WERI-Rb-1 (cell line): ENCODE measurements at regions not wholly inside any gene's neighbourhood (a gene's known extent, or its start where the extent isn't known, plus 50 kb on each side); places are given as distances from the start of the nearest gene placed in this dataset.

Experiments used
- DNase-seq: peaks from one replicate; pipeline ENCODE4 v3.0.0-alpha.2; 2020
- H3K27ac ChIP-seq: fragments of 250-450 bp; sonication (Bioruptor Pico); 2 replicates; pipeline ENCODE4 v1.5.1; 2020; ENCODE audit warnings: mild to moderate bottlenecking, moderate library complexity
- H3K27me3 ChIP-seq: fragments of 250-450 bp; sonication (Bioruptor Pico); 2 replicates; pipeline ENCODE4 v1.5.1; 2021; ENCODE audit warnings: mild to moderate bottlenecking, low read depth, moderate library complexity; ENCODE audit not compliant: insufficient read depth, severe bottlenecking
- H3K36me3 ChIP-seq: fragments of 250-450 bp; sonication (Bioruptor Pico); 2 replicates; pipeline ENCODE4 v1.5.1; 2020; ENCODE audit warnings: mild to moderate bottlenecking, moderate library complexity
- H3K4me3 ChIP-seq: 2 replicates; pipeline ENCODE4 v1.5.1; 2011; ENCODE audit warnings: low read depth, mild to moderate bottlenecking, control low read depth, low read length
- H3K9me3 ChIP-seq: fragments of 250-450 bp; sonication (Bioruptor Pico); 2 replicates; pipeline ENCODE4 v1.5.1; 2021; ENCODE audit warnings: mild to moderate bottlenecking, moderate library complexity; ENCODE audit not compliant: severe bottlenecking
- TF ChIP-seq, protein P1 (sequence below): IDR thresholded peaks from 2 replicates; pipeline ENCODE4 v1.5.1; 2011; ENCODE audit warnings: low read depth, mild to moderate bottlenecking, control low read depth, inconsistent platforms, low read length

GRCh38 chr18:41553716-41554115 lies 401.3 kb upstream of the PIK3C3 start:
- Histone ChIP-seq H3K27me3 (no peaks in the 10 kb centered on the region), H3K9me3 (no peaks in the 10 kb centered on the region), H3K36me3 (no peaks in the 10 kb centered on the region), H3K27ac (no peak overlapping the region), H3K4me3 (no peak overlapping the region)
- DNase-seq, result no peak
- TF ChIP-seq, protein P1, sequence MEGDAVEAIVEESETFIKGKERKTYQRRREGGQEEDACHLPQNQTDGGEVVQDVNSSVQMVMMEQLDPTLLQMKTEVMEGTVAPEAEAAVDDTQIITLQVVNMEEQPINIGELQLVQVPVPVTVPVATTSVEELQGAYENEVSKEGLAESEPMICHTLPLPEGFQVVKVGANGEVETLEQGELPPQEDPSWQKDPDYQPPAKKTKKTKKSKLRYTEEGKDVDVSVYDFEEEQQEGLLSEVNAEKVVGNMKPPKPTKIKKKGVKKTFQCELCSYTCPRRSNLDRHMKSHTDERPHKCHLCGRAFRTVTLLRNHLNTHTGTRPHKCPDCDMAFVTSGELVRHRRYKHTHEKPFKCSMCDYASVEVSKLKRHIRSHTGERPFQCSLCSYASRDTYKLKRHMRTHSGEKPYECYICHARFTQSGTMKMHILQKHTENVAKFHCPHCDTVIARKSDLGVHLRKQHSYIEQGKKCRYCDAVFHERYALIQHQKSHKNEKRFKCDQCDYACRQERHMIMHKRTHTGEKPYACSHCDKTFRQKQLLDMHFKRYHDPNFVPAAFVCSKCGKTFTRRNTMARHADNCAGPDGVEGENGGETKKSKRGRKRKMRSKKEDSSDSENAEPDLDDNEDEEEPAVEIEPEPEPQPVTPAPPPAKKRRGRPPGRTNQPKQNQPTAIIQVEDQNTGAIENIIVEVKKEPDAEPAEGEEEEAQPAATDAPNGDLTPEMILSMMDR, result no peak

GRCh38 chr18:41548521-41549260 lies 406.3 kb upstream of the PIK3C3 start:
- no peak overlapping the region for H3K4me3 ChIP-seq
- H3K36me3 ChIP-seq, result no peaks in the 10 kb centered on the region
- H3K27me3 ChIP-seq, result no peaks in the 10 kb centered on the region
- H3K27ac ChIP-seq, result no peak overlapping the region
- DNase-seq, result no peak
- TF ChIP-seq, protein P1, result no peak
- H3K9me3 ChIP-seq, result no peaks in the 10 kb centered on the region

- no peak for DNase-seq
- no peaks in the 10 kb centered on the region for H3K36me3 ChIP-seq
- H3K4me3 ChIP-seq, result no peak overlapping the region
- no peaks in the 10 kb centered on the region for H3K27me3 ChIP-seq
- TF ChIP-seq, protein P1, result no peak
- no peak overlapping the region for H3K27ac ChIP-seq
- H3K9me3 ChIP-seq, result no peaks in the 10 kb centered on the region
Observed at GRCh38 chr18:41545091-41545888, 409.7 kb upstream of the PIK3C3 start.

- no peaks in the 10 kb centered on the region for H3K9me3 ChIP-seq
- H3K36me3 ChIP-seq, result no peaks in the 10 kb centered on the region
- H3K27ac ChIP-seq, result no peak overlapping the region
- DNase-seq, result no peak
- TF ChIP-seq, protein P1, result no peak
- no peaks in the 10 kb centered on the region for H3K27me3 ChIP-seq
- no peak overlapping the region for H3K4me3 ChIP-seq
Observed at GRCh38 chr18:41543815-41544214, 411.2 kb upstream of the PIK3C3 start.

GRCh38 chr18:41540237-41540871 lies 414.7 kb upstream of the PIK3C3 start:
- no peaks in the 10 kb centered on the region for H3K27me3 ChIP-seq
- DNase-seq, result no peak

More at GRCh38 chr18:41540237-41540871, 414.7 kb upstream of the PIK3C3 start:
- no peak overlapping the region for H3K4me3 ChIP-seq
- no peaks in the 10 kb centered on the region for H3K36me3 ChIP-seq
- H3K27ac ChIP-seq, result no peak overlapping the region
- TF ChIP-seq, protein P1, result no peak
- H3K9me3 ChIP-seq, result no peaks in the 10 kb centered on the region
